Fibroblast of villous mesenchyme (primary cell): ENCODE measurements at regions not wholly inside any gene's neighbourhood (a gene's known extent, or its start where the extent isn't known, plus 50 kb on each side); places are given as distances from the start of the nearest gene placed in this dataset.
"Not testable (repeated sequence)": the region's sequence is repeated elsewhere in the genome, so short reads cannot be mapped to it uniquely, and the experiment has no call there.

Experiments used
- DNase-seq: peaks from one replicate; pipeline ENCODE4 v3.0.0-alpha.2; 2010; ENCODE audit warnings: low read depth
- H3K4me3 ChIP-seq: 2 replicates; pipeline ENCODE4 v1.5.1; 2011; ENCODE audit warnings: low read depth, mild to moderate bottlenecking, low read length
- CTCF ChIP-seq: IDR thresholded peaks from 2 replicates; pipeline ENCODE4 v1.5.1; 2012; ENCODE audit warnings: low read depth, mild to moderate bottlenecking, low read length; ENCODE audit not compliant: insufficient read depth

- TF ChIP-seq CTCF = no peak
- no peak for DNase-seq
- H3K4me3 ChIP-seq = no peak overlapping the region
Measured at GRCh38 chr3:193912621-193913178, 223.2 kb upstream of the HES1 start.

GRCh38 chr3:193914602-193915001 is 221.3 kb upstream of the HES1 start:
- no peak for DNase-seq
- H3K4me3 ChIP-seq = no peak overlapping the region
- TF ChIP-seq CTCF = no peak

GRCh38 chr3:193915099-193915498 is 220.8 kb upstream of the HES1 start:
- DNase-seq = no peak
- no peak for TF ChIP-seq CTCF
- H3K4me3 ChIP-seq = no peak overlapping the region

- H3K4me3 ChIP-seq = no peak overlapping the region
- TF ChIP-seq CTCF = no peak
- DNase-seq = no peak
Measured at GRCh38 chr3:193915613-193916012, 220.3 kb upstream of the HES1 start.

- DNase-seq = no peak
- TF ChIP-seq CTCF = no peak
- no peak overlapping the region for H3K4me3 ChIP-seq
Measured at GRCh38 chr3:193917158-193917557, 218.8 kb upstream of the HES1 start.

GRCh38 chr3:193921465-193921864 is 214.5 kb upstream of the HES1 start:
- no peak overlapping the region for H3K4me3 ChIP-seq
- no peak for TF ChIP-seq CTCF
- DNase-seq = no peak

- no peak for DNase-seq
- H3K4me3 ChIP-seq = no peak overlapping the region
- TF ChIP-seq CTCF = no peak
Measured at GRCh38 chr3:193922034-193922774, 213.7 kb upstream of the HES1 start.

- H3K4me3 ChIP-seq, DNase-seq: not testable (repeated sequence)
Measured at GRCh38 chr3:193923958-193924357, 212.0 kb upstream of the HES1 start.

- not testable (repeated sequence) for H3K4me3 ChIP-seq, DNase-seq
Measured at GRCh38 chr3:193926071-193926470, 209.9 kb upstream of the HES1 start.

GRCh38 chr3:193927413-193928206 is 208.3 kb upstream of the HES1 start:
- not testable (repeated sequence) for H3K4me3 ChIP-seq

More at GRCh38 chr3:193927413-193928206, 208.3 kb upstream of the HES1 start:
- not testable (repeated sequence) for DNase-seq
